Transverse colon (tissue), 4 donors: ENCODE measurements at regions not wholly inside any gene's neighbourhood (a gene's known extent, or its start where the extent isn't known, plus 50 kb on each side); places are given as distances from the start of the nearest gene placed in this dataset.

ENCODE experiments used
- DNase-seq: peaks from one replicate; pipeline ENCODE4 v3.0.0-alpha.2; 2019
- H3K27ac ChIP-seq, 4 donors: fragments of 200-600 bp; sonication (generic); 2 replicates each; pipeline ENCODE4 v1.5.1; 2016 to 2018; ENCODE audit warnings: inconsistent platforms in 4 of 4
- H3K27me3 ChIP-seq: fragments of 200-600 bp; sonication (generic); 2 replicates; pipeline ENCODE4 v1.5.1; 2017; ENCODE audit warnings: inconsistent platforms
- H3K36me3 ChIP-seq, 4 donors: fragments of 200-600 bp; sonication (generic); 2 replicates each; pipeline ENCODE4 v1.5.1; 2017 to 2019; ENCODE audit warnings: inconsistent platforms in 4 of 4
- H3K4me1 ChIP-seq, 4 donors: fragments of 200-600 bp; sonication (generic); 2 replicates each; pipeline ENCODE4 v1.5.1; 2017 to 2020; ENCODE audit warnings: inconsistent platforms in 4 of 4
- H3K4me3 ChIP-seq, 4 donors: fragments of 200-600 bp; sonication (generic); 1 replicate in 1 of 4; 2 replicates in 3 of 4; pipeline versions ENCODE4 v1.5.1 to v1.6.1; 2017 to 2019; ENCODE audit warnings: inconsistent platforms in 4 of 4
- H3K9me3 ChIP-seq, 2 donors: fragments of 200-600 bp; sonication (generic); 2 replicates each; pipeline ENCODE4 v1.5.1; 2017 to 2019; ENCODE audit warnings: inconsistent platforms in 2 of 2
- EP300 ChIP-seq: sonication (generic); formaldehyde crosslinking; IDR thresholded peaks from one replicate; pipeline ENCODE4 v1.6.1; 2017; ENCODE audit warnings: antibody characterized with exemption, low read depth
- POLR2A ChIP-seq: fragments of 450-650 bp; IDR thresholded peaks from one replicate; pipeline ENCODE4 v1.6.1; 2016; ENCODE audit warnings: antibody characterized with exemption, mild to moderate bottlenecking, moderate library complexity
- POLR2AphosphoS5 ChIP-seq, 3 donors: sonication (generic); formaldehyde crosslinking; IDR thresholded peaks; one replicate each; pipeline ENCODE4 v1.6.1; 2016; ENCODE audit warnings: antibody characterized with exemption in 3 of 3
- WGBS, 2 donors: methylation state at CpG; one replicate each; pipeline ENCODE4 v1.1.5; 2018; ENCODE audit warnings: low coverage in 1 of 2; 5-methylcytosine and 5-hydroxymethylcytosine counted together
- in situ Hi-C, 4 donors: fragments of 200-750 bp; cut with MboI; loops; one replicate each; pipeline versions ENCODE4 v1.15.0 to v1.15.1; 2017; ENCODE audit warnings: low sequenced_read_pairs in 3 of 4, low pct_ligation_motif_present in 1 of 4, low pct_unique_long_range_greater_than_20kb in 1 of 4
- intact Hi-C: fragments of 100-400 bp; cut with DNase I; formaldehyde crosslinking; loops from one replicate; pipeline ENCODE4 v1.15.1; 2023; ENCODE audit warnings: low total_unique reads
- TF ChIP-seq, protein P1 (sequence below), 5 experiments: fragments of 200-600 bp in 3 of 5; fragments of 450-650 bp in 2 of 5; sonication (generic) in 3 of 5; IDR thresholded peaks; 1 replicate in 2 of 5; 2 replicates in 3 of 5; pipeline ENCODE4 v1.5.1; 2016 to 2017; ENCODE audit warnings: antibody characterized with exemption in 5 of 5, inconsistent platforms in 3 of 5, mild to moderate bottlenecking in 2 of 5, moderate library complexity in 1 of 5

DNA sequence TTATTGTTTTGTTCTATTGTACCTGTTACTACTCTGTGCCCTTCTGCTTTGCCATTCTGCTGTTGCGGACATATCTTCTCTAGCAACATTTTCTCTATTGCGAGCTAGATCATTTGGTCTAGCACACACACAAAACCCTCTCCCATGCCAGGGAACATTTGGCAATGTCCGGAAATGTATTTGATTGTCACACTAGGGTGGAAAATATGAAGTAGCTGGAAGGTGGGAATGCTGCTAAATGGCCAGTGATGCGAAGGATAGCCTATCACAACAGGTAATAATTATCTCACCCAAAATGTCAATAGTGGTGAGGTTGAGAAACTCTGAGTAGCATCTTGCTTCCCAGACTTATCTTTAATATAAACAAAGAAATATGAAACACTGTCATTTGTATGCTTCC is 331.9 kb downstream of the HTR1B start:
- Histone ChIP-seq H3K27ac (no peak overlapping the region), H3K36me3 (no peaks in the 10 kb centered on the region), H3K27me3 (no peaks in the 10 kb centered on the region), H3K4me3 (no peak overlapping the region), H3K4me1 (no peaks in the 10 kb centered on the region), H3K9me3 (no peaks in the 10 kb centered on the region)
- 86 to 87% methylated on average over 4 of the region's 4 CpGs for WGBS, 2 donors
- TF ChIP-seq POLR2A, result no peak
- TF ChIP-seq POLR2AphosphoS5 (IDR thresholded peaks at IDR 0.05), result no peak
- TF ChIP-seq EP300, result no peak
- TF ChIP-seq, protein P1, sequence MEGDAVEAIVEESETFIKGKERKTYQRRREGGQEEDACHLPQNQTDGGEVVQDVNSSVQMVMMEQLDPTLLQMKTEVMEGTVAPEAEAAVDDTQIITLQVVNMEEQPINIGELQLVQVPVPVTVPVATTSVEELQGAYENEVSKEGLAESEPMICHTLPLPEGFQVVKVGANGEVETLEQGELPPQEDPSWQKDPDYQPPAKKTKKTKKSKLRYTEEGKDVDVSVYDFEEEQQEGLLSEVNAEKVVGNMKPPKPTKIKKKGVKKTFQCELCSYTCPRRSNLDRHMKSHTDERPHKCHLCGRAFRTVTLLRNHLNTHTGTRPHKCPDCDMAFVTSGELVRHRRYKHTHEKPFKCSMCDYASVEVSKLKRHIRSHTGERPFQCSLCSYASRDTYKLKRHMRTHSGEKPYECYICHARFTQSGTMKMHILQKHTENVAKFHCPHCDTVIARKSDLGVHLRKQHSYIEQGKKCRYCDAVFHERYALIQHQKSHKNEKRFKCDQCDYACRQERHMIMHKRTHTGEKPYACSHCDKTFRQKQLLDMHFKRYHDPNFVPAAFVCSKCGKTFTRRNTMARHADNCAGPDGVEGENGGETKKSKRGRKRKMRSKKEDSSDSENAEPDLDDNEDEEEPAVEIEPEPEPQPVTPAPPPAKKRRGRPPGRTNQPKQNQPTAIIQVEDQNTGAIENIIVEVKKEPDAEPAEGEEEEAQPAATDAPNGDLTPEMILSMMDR (IDR thresholded peaks at IDR 0.05), result no peak
- no peak for DNase-seq
- in situ Hi-C loops, result no loop called here
- intact Hi-C loops, result no loop called here

DNA sequence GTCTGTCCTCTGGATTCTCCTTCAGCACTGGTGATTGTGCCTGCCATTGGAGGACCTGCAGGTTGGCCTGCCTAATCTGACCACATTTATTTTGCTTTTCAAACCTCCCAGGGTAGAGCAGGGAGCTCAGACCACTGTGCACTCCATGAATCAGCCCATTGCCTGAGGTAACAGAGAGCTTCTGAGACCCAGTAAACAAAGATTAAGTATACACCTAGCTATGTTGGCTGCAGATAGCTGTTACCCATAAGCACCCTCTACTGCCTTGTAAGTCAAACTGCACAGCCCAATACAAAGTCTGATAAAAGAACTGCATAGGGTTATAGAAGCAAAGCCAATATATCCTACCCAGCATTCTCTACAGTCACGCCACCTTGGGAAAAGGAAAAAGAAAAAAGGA is 338.7 kb downstream of the HTR1B start:
- H3K36me3 ChIP-seq, result no peaks in the 10 kb centered on the region
- no peak overlapping the region for H3K27ac ChIP-seq
- intact Hi-C loops, result no loop called here
- H3K9me3 ChIP-seq, result no peaks in the 10 kb centered on the region
- WGBS, 2 donors, result 100% methylated on average over 1 of the region's 1 CpG
- no peaks in the 10 kb centered on the region for H3K4me1 ChIP-seq
- no peak overlapping the region for H3K4me3 ChIP-seq
- no peaks in the 10 kb centered on the region for H3K27me3 ChIP-seq
- in situ Hi-C loops, result no loop called here
- DNase-seq, result no peak
- no peak for TF ChIP-seq POLR2AphosphoS5 (IDR thresholded peaks at IDR 0.05)
- no peak for TF ChIP-seq POLR2A
- TF ChIP-seq EP300, result no peak
- TF ChIP-seq, protein P1 (IDR thresholded peaks at IDR 0.05), result no peak

DNA sequence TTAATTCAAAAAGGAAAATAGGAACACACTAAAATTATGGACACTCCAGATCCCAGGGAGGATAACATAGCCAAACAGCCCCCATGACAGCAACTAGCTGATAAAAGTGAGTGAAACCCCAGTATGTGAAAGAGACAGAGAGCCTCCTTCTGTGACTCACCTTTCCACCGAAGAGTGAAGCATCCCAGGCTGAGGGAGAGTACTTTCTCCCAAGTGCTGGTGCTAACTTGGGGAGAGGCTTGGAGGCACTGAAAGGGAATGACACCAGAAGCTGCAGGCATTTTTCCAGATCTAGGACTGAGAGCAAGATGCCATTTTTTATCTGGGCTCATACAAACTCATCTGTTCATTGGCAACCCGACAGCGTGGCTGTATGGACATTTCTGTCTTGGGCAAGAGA is 339.8 kb downstream of the HTR1B start:
- in situ Hi-C loops, result no loop called here

DNA sequence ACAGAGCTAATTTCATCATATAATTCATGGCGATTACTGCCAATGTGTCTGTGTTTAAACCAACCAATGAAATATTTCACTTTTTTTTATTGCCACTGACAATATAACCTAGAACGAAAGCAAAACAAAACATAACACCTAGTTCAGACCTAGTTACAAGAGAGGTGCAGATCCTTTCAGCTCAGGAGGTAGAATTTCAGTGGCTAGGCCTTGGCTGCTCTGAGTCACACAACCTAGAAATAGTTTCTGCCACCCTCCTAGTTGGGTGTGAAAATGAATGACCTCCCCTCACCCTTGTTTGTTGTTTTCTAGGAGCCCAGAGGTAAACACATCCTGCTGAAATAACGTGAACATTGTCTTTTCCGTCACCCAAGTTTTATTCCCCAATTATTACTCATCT is 356.3 kb downstream of the HTR1B start:
- Histone ChIP-seq H3K9me3 (no peaks in the 10 kb centered on the region), H3K27me3 (no peaks in the 10 kb centered on the region), H3K4me3 (no peak overlapping the region), H3K4me1 (no peaks in the 10 kb centered on the region), H3K27ac (no peak overlapping the region), H3K36me3 (no peaks in the 10 kb centered on the region)
- TF ChIP-seq EP300 (no peak), POLR2A (no peak), POLR2AphosphoS5 (IDR thresholded peaks at IDR 0.05) (no peak)
- TF ChIP-seq, protein P1 (IDR thresholded peaks at IDR 0.05), result no peak
- 64 to 67% methylated on average over 4 of the region's 4 CpGs for WGBS, 2 donors
- intact Hi-C loops (no loop called here), in situ Hi-C loops (no loop called here)
- DNase-seq, result no peak

More for the DNA sequence above, 339.8 kb downstream of the HTR1B start:
- DNase-seq, result no peak
- no peaks in the 10 kb centered on the region for H3K36me3 ChIP-seq
- TF ChIP-seq POLR2AphosphoS5 (IDR thresholded peaks at IDR 0.05) (no peak), POLR2A (no peak)
- intact Hi-C loops, result no loop called here
- H3K4me3 ChIP-seq, result no peak overlapping the region
- WGBS, 2 donors, result 96% methylated on average over 3 of the region's 3 CpGs; no CpG with 5 or more reads in 1 of the 2 donors
- H3K9me3 ChIP-seq, result no peaks in the 10 kb centered on the region
- H3K27me3 ChIP-seq, result no peaks in the 10 kb centered on the region
- H3K4me1 ChIP-seq, result no peaks in the 10 kb centered on the region
- H3K27ac ChIP-seq, result no peak overlapping the region

DNA sequence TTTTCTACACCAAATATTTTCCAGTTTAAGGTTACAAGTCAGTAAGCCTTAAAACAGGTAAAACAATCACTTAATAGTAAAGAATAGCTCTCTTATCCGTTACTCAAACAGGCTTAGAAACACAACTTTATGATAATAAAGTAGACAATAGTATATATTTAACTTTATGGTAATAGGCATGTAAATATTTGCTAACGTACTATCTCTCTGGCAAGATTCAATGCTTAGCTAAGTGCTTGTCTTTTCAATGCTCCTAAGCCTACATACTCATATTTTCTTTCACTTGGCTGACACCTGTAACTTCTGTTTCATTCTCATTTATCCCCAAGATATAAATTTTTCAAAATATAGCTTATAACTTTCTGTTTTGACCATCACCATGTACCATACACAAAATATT is 358.2 kb downstream of the HTR1B start:
- no peak overlapping the region for H3K4me3 ChIP-seq
- intact Hi-C loops, result no loop called here
- 41 to 58% methylated on average over 2 of the region's 2 CpGs for WGBS, 2 donors

More for the DNA sequence above, 358.2 kb downstream of the HTR1B start:
- TF ChIP-seq POLR2AphosphoS5 (IDR thresholded peaks at IDR 0.05) (no peak), EP300 (no peak), POLR2A (no peak)
- TF ChIP-seq, protein P1 (IDR thresholded peaks at IDR 0.05), result no peak
- no peak for DNase-seq
- Histone ChIP-seq H3K36me3 (no peaks in the 10 kb centered on the region), H3K27me3 (no peaks in the 10 kb centered on the region), H3K4me1 (no peaks in the 10 kb centered on the region), H3K9me3 (no peaks in the 10 kb centered on the region), H3K27ac (no peak overlapping the region)
- in situ Hi-C loops, result no loop called here
